ENCODE measurements at regions not wholly inside any gene's neighbourhood (a gene's known extent, or its start where the extent isn't known, plus 50 kb on each side); places are given as distances from the start of the nearest gene placed in this dataset.
"Not testable (repeated sequence)": the region's sequence is repeated elsewhere in the genome, so short reads cannot be mapped to it uniquely, and the experiment has no call there.

- DNase-seq (ENCODE audit: low spot score): no peak
These were observed 115.8 kb upstream of the FBXL7 start for GRCh38 chr5:15384176-15384575.

GRCh38 chr5:15383469-15383868, 116.5 kb upstream of the FBXL7 start:
- no peak for DNase-seq (ENCODE audit: low spot score)

GRCh38 chr5:15383021-15383420, 117.0 kb upstream of the FBXL7 start:
- no peak for DNase-seq (ENCODE audit: low spot score)

- DNase-seq (ENCODE audit: low spot score): no peak
These were observed 122.2 kb upstream of the FBXL7 start for GRCh38 chr5:15377573-15378340.

GRCh38 chr5:15376803-15377202, 123.2 kb upstream of the FBXL7 start:
- no peak for DNase-seq (ENCODE audit: low spot score)

GRCh38 chr5:15376088-15376487, 123.9 kb upstream of the FBXL7 start:
- DNase-seq (ENCODE audit: low spot score): no peak

- no peak for DNase-seq (ENCODE audit: low spot score)
These were observed 124.4 kb upstream of the FBXL7 start for GRCh38 chr5:15375559-15375958.

- DNase-seq (ENCODE audit: low spot score): no peak
These were observed 125.1 kb upstream of the FBXL7 start for GRCh38 chr5:15374886-15375285.

GRCh38 chr5:15373151-15373550, 126.8 kb upstream of the FBXL7 start:
- DNase-seq (ENCODE audit: low spot score): no peak

- DNase-seq (ENCODE audit: low spot score): no peak
These were observed 128.8 kb upstream of the FBXL7 start for GRCh38 chr5:15371184-15371583.

GRCh38 chr5:15368835-15369234, 131.1 kb upstream of the FBXL7 start:
- DNase-seq (ENCODE audit: low spot score): no peak

- DNase-seq (ENCODE audit: low spot score): no peak
These were observed 132.5 kb upstream of the FBXL7 start for GRCh38 chr5:15367489-15367888.

- DNase-seq (ENCODE audit: low spot score): no peak
These were observed 133.1 kb upstream of the FBXL7 start for GRCh38 chr5:15366676-15367391.

GRCh38 chr5:15365070-15365469, 134.9 kb upstream of the FBXL7 start:
- no peak for DNase-seq (ENCODE audit: low spot score)

GRCh38 chr5:15363601-15364000, 136.4 kb upstream of the FBXL7 start:
- DNase-seq (ENCODE audit: low spot score): no peak

GRCh38 chr5:15357092-15357453, 142.9 kb upstream of the FBXL7 start:
- DNase-seq (ENCODE audit: low spot score): not testable (repeated sequence)

- not testable (repeated sequence) for DNase-seq (ENCODE audit: low spot score)
These were observed 143.5 kb upstream of the FBXL7 start for GRCh38 chr5:15356308-15357091.

GRCh38 chr5:15354021-15354420, 146.0 kb upstream of the FBXL7 start:
- no peak for DNase-seq (ENCODE audit: low spot score)

- DNase-seq (ENCODE audit: low spot score): no peak
These were observed 146.8 kb upstream of the FBXL7 start for GRCh38 chr5:15353086-15353645.

GRCh38 chr5:15350614-15351013, 149.4 kb upstream of the FBXL7 start:
- DNase-seq (ENCODE audit: low spot score): no peak

GRCh38 chr5:15346738-15347137, 153.2 kb upstream of the FBXL7 start:
- DNase-seq (ENCODE audit: low spot score): no peak

GRCh38 chr5:15344954-15345353, 155.0 kb upstream of the FBXL7 start:
- DNase-seq (ENCODE audit: low spot score): no peak

GRCh38 chr5:15338546-15338945, 161.4 kb upstream of the FBXL7 start:
- DNase-seq (ENCODE audit: low spot score): no peak

Data from cerebellar cortex (tissue), 1 donor.